HEK293 (cell line): ENCODE measurements at regions not wholly inside any gene's neighbourhood (a gene's known extent, or its start where the extent isn't known, plus 50 kb on each side); places are given as distances from the start of the nearest gene placed in this dataset.
"Not testable (repeated sequence)": the region's sequence is repeated elsewhere in the genome, so short reads cannot be mapped to it uniquely, and the experiment has no call there.

Experiments used
- CTCF ChIA-PET: fragments of 350-600 bp; formaldehyde crosslinking; extraction: SDS; loops from one replicate; lab custom pipeline; 2021; ENCODE audit warnings: antibody characterized with exemption; lab: Yijun Ruan, JAX
- POLR2A ChIA-PET: fragments of 300-600 bp; formaldehyde crosslinking; extraction: SDS; loops from one replicate; lab custom pipeline; 2020; ENCODE audit warnings: antibody characterized with exemption, inconsistent platforms; lab: Yijun Ruan, JAX
- H3K27ac ChIP-seq: fragments of 200-500 bp; sonication (Bioruptor generic); 2 replicates; pipeline ENCODE4 v1.5.1; 2014; ENCODE audit warnings: low read depth, low read length, control low read depth, inconsistent platforms; ENCODE audit errors: extremely low read depth
- H3K36me3 ChIP-seq, 2 experiments: fragments of 200-500 bp in 1 of 2; sonication (Bioruptor generic) in 1 of 2; 1 replicate in 1 of 2; 2 replicates in 1 of 2; pipeline ENCODE4 v1.5.1; 2014 to 2017; ENCODE audit warnings: inconsistent platforms in 2 of 2, low read length in 2 of 2; ENCODE audit not compliant: control insufficient read depth in 2 of 2, insufficient read depth in 1 of 2
- H3K4me1 ChIP-seq: fragments of 200-500 bp; sonication (Bioruptor generic); 2 replicates; pipeline ENCODE4 v1.5.1; 2014; ENCODE audit warnings: mild to moderate bottlenecking, low read length, inconsistent platforms; ENCODE audit not compliant: control insufficient read depth, insufficient read depth
- H3K4me3 ChIP-seq: 2 replicates; pipeline ENCODE4 v1.5.1; 2011; ENCODE audit warnings: low read depth, mild to moderate bottlenecking, control low read depth, low read length, moderate library complexity
- H3K9me3 ChIP-seq: fragments of 200-500 bp; sonication (Bioruptor generic); 2 replicates; pipeline ENCODE4 v1.5.1; 2014; ENCODE audit warnings: low read depth, low read length, inconsistent platforms; ENCODE audit not compliant: control insufficient read depth, insufficient read depth
- GLI4 ChIP-seq: fragments of 450-650 bp; formaldehyde crosslinking; IDR thresholded peaks from 2 replicates; pipeline ENCODE4 v1.5.1; 2016; ENCODE audit warnings: missing biosample characterization, missing genetic modification characterization
- GLIS2 ChIP-seq: fragments of 450-650 bp; formaldehyde crosslinking; IDR thresholded peaks from 2 replicates; pipeline ENCODE4 v1.5.1; 2016; ENCODE audit warnings: missing biosample characterization, missing genetic modification characterization
- HOXD13 ChIP-seq: sonication (generic); formaldehyde crosslinking; IDR thresholded peaks from 2 replicates; pipeline ENCODE4 v1.8.0; 2022; ENCODE audit warnings: missing genetic modification reagents, borderline replicate concordance
- KLF9 ChIP-seq: fragments of 450-650 bp; formaldehyde crosslinking; IDR thresholded peaks from 2 replicates; pipeline ENCODE4 v1.5.1; 2016; ENCODE audit warnings: missing biosample characterization, missing genetic modification characterization, low read depth
- SCRT2 ChIP-seq: fragments of 450-650 bp; formaldehyde crosslinking; IDR thresholded peaks from 2 replicates; pipeline ENCODE4 v1.5.1; 2016; ENCODE audit warnings: missing biosample characterization, missing genetic modification characterization
- SETDB1 ChIP-seq: IDR thresholded peaks from one replicate; pipeline ENCODE4 v1.6.1; 2017; ENCODE audit warnings: mild to moderate bottlenecking, low read length, moderate library complexity, mixed read lengths; ENCODE audit not compliant: insufficient read length
- WT1 ChIP-seq: fragments of 450-650 bp; formaldehyde crosslinking; IDR thresholded peaks from 2 replicates; pipeline ENCODE4 v1.5.1; 2016; ENCODE audit warnings: missing biosample characterization, missing genetic modification characterization
- ZBTB17 ChIP-seq: fragments of 450-650 bp; formaldehyde crosslinking; IDR thresholded peaks from 2 replicates; pipeline ENCODE4 v1.5.1; 2016; ENCODE audit warnings: missing biosample characterization, missing genetic modification characterization
- ZBTB20 ChIP-seq: fragments of 450-650 bp; formaldehyde crosslinking; IDR thresholded peaks from 2 replicates; pipeline ENCODE4 v1.5.1; 2016; ENCODE audit warnings: missing biosample characterization, missing genetic modification characterization
- ZNF155 ChIP-seq: fragments of 450-650 bp; formaldehyde crosslinking; IDR thresholded peaks from 2 replicates; pipeline ENCODE4 v1.5.1; 2016; ENCODE audit warnings: missing biosample characterization, missing genetic modification characterization
- ZNF211 ChIP-seq: fragments of 450-650 bp; formaldehyde crosslinking; IDR thresholded peaks from 2 replicates; pipeline ENCODE4 v1.5.1; 2016; ENCODE audit warnings: low read depth, missing biosample characterization, missing genetic modification characterization
- ZNF341 ChIP-seq: fragments of 450-650 bp; formaldehyde crosslinking; IDR thresholded peaks from 2 replicates; pipeline ENCODE4; 2016; ENCODE audit warnings: low read depth, missing biosample characterization, missing genetic modification characterization
- ZNF501 ChIP-seq: fragments of 450-650 bp; formaldehyde crosslinking; IDR thresholded peaks from 2 replicates; pipeline ENCODE4 v1.5.1; 2016; ENCODE audit warnings: missing biosample characterization, missing genetic modification characterization
- ZNF510 ChIP-seq: fragments of 450-650 bp; formaldehyde crosslinking; IDR thresholded peaks from 2 replicates; pipeline ENCODE4 v1.5.1; 2018; ENCODE audit warnings: mild to moderate bottlenecking, missing genetic modification characterization, missing biosample characterization; ENCODE audit not compliant: insufficient replicate concordance
- ZNF521 ChIP-seq: fragments of 450-650 bp; formaldehyde crosslinking; IDR thresholded peaks from 2 replicates; pipeline ENCODE4 v1.5.1; 2017; ENCODE audit warnings: missing biosample characterization, mild to moderate bottlenecking, missing genetic modification characterization
- ZNF544 ChIP-seq: fragments of 450-650 bp; formaldehyde crosslinking; IDR thresholded peaks from 2 replicates; pipeline ENCODE4 v1.5.0; 2017; ENCODE audit warnings: missing biosample characterization, missing genetic modification characterization
- ZNF777 ChIP-seq: fragments of 450-650 bp; formaldehyde crosslinking; IDR thresholded peaks from 2 replicates; pipeline ENCODE4 v1.5.1; 2017; ENCODE audit warnings: missing biosample characterization, missing genetic modification characterization, borderline replicate concordance
- TF ChIP-seq, protein P1 (sequence below): fragments of 450-650 bp; formaldehyde crosslinking; IDR thresholded peaks from 2 replicates; pipeline ENCODE4 v1.5.1; 2016; ENCODE audit warnings: missing biosample characterization, missing genetic modification characterization, low read depth
- TF ChIP-seq, protein P2 (sequence below): fragments of 450-650 bp; formaldehyde crosslinking; IDR thresholded peaks from 2 replicates; pipeline ENCODE4 v1.5.1; 2016; ENCODE audit warnings: missing biosample characterization, missing genetic modification characterization

DNA sequence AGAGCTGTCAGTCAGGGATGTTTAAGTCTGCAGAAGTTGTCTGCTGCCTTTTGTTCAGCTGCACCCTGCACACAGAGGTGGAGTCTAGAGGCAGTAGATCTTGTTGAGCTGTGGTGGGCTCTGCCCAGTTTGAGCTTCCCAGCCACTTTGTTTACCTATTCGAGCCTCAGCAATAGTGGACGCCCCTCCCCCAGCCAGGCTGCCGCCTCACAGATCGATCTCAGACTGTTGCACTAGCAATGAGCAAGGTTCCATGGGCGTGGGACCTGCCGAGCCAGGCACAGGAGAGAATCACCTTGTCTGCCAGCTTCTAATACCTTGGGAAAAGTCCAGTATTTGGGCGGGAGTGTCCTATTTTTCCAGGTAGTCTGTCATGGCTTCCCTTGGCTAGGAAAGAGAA, 225.1 kb upstream of the RASA1 start (continued):
- TF ChIP-seq, protein P1, sequence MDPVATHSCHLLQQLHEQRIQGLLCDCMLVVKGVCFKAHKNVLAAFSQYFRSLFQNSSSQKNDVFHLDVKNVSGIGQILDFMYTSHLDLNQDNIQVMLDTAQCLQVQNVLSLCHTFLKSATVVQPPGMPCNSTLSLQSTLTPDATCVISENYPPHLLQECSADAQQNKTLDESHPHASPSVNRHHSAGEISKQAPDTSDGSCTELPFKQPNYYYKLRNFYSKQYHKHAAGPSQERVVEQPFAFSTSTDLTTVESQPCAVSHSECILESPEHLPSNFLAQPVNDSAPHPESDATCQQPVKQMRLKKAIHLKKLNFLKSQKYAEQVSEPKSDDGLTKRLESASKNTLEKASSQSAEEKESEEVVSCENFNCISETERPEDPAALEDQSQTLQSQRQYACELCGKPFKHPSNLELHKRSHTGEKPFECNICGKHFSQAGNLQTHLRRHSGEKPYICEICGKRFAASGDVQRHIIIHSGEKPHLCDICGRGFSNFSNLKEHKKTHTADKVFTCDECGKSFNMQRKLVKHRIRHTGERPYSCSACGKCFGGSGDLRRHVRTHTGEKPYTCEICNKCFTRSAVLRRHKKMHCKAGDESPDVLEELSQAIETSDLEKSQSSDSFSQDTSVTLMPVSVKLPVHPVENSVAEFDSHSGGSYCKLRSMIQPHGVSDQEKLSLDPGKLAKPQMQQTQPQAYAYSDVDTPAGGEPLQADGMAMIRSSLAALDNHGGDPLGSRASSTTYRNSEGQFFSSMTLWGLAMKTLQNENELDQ, result no peak
- TF ChIP-seq ZNF211 (tag by site-specific recombination) (no peak), ZNF521 (no peak)

DNA sequence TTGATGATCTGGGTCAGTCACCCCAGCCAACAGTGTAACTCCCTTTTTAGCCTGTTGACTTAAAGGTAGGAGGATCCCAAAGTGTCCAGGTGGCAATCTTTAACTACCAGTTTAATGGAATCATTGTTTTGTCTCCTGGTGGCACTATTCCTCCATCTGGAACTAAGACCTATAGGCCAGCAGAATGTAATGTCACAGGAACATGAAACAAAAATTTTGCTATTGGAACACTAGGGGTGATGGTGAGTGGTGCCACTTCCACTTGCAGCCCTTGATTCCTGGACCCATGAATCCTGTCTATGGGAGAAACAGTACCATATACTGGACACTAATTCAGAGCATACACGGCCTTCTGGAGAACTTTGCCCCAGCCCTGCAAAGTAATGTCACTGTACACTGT, 219.5 kb upstream of the RASA1 start:
- H3K9me3 ChIP-seq, result no peaks in the 10 kb centered on the region
- H3K4me1 ChIP-seq, result no peaks in the 10 kb centered on the region
- TF ChIP-seq ZBTB20 (tag by site-specific recombination), result no peak
- TF ChIP-seq SCRT2 (tag by site-specific recombination), result no peak
- TF ChIP-seq GLIS2 (tag by site-specific recombination), result no peak
- no peak for TF ChIP-seq WT1 (tag by site-specific recombination)
- TF ChIP-seq ZNF544 (tag by site-specific recombination), result no peak
- no peak for TF ChIP-seq HOXD13 (CRISPR knock-in tag)
- no peak for TF ChIP-seq ZNF777 (tag by site-specific recombination)
- no peak for TF ChIP-seq ZBTB17
- TF ChIP-seq GLI4 (tag by site-specific recombination), result no peak
- TF ChIP-seq ZNF341, result no peak
- no peak for TF ChIP-seq KLF9 (tag by site-specific recombination)
- TF ChIP-seq ZNF501, result no peak
- TF ChIP-seq, protein P2, sequence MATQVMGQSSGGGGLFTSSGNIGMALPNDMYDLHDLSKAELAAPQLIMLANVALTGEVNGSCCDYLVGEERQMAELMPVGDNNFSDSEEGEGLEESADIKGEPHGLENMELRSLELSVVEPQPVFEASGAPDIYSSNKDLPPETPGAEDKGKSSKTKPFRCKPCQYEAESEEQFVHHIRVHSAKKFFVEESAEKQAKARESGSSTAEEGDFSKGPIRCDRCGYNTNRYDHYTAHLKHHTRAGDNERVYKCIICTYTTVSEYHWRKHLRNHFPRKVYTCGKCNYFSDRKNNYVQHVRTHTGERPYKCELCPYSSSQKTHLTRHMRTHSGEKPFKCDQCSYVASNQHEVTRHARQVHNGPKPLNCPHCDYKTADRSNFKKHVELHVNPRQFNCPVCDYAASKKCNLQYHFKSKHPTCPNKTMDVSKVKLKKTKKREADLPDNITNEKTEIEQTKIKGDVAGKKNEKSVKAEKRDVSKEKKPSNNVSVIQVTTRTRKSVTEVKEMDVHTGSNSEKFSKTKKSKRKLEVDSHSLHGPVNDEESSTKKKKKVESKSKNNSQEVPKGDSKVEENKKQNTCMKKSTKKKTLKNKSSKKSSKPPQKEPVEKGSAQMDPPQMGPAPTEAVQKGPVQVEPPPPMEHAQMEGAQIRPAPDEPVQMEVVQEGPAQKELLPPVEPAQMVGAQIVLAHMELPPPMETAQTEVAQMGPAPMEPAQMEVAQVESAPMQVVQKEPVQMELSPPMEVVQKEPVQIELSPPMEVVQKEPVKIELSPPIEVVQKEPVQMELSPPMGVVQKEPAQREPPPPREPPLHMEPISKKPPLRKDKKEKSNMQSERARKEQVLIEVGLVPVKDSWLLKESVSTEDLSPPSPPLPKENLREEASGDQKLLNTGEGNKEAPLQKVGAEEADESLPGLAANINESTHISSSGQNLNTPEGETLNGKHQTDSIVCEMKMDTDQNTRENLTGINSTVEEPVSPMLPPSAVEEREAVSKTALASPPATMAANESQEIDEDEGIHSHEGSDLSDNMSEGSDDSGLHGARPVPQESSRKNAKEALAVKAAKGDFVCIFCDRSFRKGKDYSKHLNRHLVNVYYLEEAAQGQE (tag by site-specific recombination), result no peak
- TF ChIP-seq ZNF510 (tag by site-specific recombination), result no peak
- TF ChIP-seq ZNF155 (tag by site-specific recombination), result no peak
- TF ChIP-seq, all 188 proteins: peak for 0
- H3K27ac ChIP-seq, result no peak overlapping the region
- POLR2A ChIA-PET, result no interaction called here
- CTCF ChIA-PET, result no interaction called here
- H3K4me3 ChIP-seq, result no peak overlapping the region
- H3K36me3 ChIP-seq, result no peaks in the 10 kb centered on the region

DNA sequence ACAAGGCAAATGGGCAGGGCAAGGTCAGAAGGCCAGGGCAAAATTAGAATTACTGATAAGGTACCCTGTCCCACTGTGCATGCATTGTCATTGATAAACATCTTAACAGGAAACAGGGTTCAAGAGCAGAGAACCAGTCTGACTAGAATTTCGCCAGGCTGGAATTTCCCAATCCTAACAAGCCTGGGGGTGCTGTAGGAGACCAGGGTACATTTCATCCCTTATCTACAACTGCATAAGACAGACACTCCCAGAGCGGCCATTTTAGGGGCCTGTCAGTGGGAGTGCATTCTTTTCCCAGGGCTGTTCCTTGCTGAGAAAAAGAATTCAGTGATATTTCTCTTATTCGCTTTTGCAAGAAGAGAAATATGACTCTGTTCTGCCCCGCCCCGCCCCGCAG, 218.7 kb upstream of the RASA1 start:
- CTCF ChIA-PET, H3K27ac ChIP-seq, H3K4me1 ChIP-seq, H3K36me3 ChIP-seq, H3K4me3 ChIP-seq, H3K9me3 ChIP-seq, POLR2A ChIA-PET: not testable (repeated sequence)
- peak; percentile 40 for TF ChIP-seq SETDB1
